Stimulated activated CD8-positive, alpha-beta memory T cell treated with anti-CD3 and anti-CD28 coated beads, Interleukin-12 subunit alpha, Interleukin-12 subunit beta, amount 100 ng/mL, for 1 hour (primary cell): ENCODE measurements at regions not wholly inside any gene's neighbourhood (a gene's known extent, or its start where the extent isn't known, plus 50 kb on each side); places are given as distances from the start of the nearest gene placed in this dataset.
"Not testable (repeated sequence)": the region's sequence is repeated elsewhere in the genome, so short reads cannot be mapped to it uniquely, and the experiment has no call there.

Experiments
- DNase-seq: peaks from one replicate; pipeline ENCODE4 v3.0.0-alpha.2; 2020; ENCODE audit warnings: low read depth

DNA sequence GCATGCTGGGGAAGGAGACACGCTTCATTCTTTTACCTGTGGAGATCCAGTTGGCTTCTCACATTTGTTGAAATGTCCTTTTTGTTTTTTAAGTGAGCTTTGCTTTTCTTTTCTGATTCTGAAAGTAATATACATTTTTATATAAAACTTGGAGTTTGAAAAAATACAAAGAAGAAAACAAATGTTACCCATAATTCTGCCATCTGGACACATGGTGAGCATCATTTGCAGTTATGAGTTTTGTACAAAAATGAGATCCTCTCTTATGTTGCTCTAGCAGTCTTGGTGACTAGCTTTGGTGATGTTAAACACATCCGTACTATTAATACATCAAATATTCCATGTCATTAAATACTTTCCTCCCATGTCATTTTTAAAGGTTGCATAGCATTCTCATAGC lies 101.1 kb upstream of the OTOS start:
- no peak for DNase-seq

DNA sequence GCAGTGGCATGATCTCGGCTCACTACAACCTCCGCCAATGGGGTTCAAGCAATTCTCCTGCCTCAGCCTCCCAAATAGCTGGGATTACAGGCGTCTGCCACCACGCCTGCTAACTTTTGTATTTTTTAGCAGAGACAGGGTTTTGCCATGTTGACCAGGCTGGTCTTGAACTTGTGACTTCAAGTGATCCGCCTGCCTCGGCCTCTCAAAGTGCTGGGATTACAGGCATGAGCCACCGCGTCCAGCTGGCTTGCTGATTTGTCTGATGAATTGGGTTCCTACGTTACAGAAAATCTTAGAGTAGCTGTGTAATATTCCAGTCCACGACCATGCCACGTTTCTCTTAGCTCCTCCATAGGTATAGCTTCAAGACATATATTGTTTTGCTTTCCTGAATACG lies 102.6 kb upstream of the OTOS start:
- DNase-seq, result not testable (repeated sequence)

DNA sequence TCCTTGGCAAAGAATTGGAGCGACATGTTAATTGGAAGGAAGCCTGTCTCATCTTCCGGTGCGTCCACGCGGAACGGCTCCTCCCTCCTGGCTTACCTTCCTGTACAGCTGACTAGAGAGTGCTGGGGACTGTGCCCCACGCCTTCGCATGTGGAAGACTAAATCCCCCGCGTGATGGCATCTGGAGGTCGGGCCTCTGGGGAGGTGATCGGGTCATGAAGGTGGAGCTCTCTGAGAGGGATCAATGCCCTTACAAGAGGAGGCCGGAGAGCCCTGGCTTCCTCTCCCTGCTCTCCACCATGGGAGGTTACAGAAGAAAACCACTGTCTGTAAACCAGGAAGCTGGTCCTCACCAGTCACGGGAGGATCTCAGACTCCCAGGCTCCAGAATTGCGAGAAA lies 104.1 kb upstream of the OTOS start:
- no peak for DNase-seq

DNA sequence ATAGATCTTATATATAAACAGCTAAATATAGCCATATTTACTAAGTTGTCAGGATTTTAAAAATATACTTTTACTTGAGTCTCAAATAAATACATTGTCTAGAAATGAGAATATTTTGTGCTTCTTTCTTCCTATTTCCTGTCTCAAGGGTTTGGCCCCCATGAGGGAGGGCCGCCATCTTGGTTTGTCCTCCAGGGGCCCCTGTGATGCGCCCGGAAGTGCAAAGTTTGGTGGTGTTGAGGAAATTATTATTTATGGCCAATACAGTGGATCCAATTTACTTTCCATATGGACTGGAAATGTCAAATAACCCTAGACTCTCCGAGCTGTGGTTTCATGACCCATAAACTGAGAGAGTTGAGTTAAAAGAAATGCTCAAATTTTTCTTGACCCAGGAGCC lies 104.7 kb upstream of the OTOS start:
- no peak for DNase-seq

DNA sequence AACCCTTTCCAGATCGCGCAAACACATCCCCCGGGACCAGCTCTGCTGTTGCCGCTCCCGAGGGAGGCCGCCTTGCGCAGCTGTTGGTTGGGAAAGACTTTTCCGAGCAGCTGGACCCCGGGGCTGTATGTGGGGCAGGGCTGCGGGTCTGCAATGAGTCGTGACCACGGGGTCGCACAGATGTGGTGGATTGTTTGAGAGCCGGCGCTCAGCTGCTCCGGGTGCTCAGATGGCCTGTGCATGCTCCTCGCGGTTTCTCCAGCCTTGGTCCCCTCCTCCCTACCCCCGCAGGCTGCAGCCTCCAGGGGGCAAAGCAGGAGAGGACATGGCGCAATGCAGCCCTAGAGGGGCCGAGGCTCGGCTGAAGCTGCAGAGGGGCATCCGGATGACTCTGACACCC lies 105.2 kb upstream of the OTOS start:
- no peak for DNase-seq

DNA sequence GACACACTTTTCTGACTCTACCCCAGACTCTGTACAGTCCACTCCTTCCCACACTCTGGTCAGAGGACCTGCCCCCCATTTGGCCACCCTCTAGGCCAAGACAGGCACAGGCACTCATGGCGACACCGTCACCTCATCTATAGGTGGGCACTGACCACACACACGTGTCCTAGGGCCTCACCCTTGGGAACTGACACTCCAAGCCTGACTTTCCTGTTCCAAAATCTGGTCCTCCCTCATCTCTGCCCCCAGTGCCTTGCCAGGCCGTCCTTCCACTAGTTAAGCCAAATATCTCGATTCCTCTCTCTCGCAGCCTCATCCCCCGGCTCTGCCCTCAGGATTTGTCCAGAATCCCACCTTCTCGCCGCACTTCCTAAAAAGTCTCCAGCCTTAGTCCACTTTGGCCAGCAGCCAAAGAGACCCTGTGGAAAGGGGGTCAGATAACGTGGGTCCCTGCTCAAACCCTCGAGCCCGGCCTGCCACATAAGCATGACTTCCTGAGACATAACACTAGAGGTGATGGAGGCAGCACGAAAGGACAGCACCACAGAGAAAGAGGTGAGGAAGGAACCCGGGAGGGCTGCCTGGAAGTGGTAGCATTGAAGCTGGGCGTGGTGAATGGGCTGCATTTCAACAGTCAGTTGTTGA lies 105.8 kb upstream of the OTOS start:
- no peak for DNase-seq

DNA sequence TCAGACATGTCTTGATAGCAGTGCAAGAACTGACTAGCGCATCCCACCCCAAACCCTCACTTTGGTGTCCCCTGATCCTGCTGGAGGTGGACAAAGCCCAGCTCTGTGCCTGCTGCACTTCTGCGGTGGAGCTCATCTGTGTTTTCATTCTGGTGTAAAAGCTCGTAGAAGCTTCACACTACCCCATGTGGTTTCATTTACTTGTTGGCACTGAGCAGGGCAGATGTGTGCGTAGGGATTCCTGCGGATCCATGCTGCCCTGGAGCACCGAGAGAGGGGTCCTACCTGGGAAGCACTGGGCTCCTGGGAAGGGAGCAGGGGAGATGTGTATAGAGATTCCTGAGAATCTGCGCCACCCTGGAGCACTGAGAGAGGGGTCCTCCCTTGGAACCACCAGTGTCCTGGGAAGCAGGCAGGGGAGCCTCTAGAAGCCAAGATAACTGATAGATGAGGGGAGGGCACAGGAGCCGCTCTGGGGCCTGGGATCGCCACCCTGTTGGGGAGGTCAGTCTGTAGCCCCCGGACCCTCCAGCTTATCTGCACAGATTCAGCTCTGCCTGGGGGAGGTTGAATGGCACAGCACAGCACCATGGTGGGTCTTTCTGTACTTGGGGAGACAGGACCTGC lies 106.9 kb upstream of the OTOS start:
- no peak for DNase-seq

DNA sequence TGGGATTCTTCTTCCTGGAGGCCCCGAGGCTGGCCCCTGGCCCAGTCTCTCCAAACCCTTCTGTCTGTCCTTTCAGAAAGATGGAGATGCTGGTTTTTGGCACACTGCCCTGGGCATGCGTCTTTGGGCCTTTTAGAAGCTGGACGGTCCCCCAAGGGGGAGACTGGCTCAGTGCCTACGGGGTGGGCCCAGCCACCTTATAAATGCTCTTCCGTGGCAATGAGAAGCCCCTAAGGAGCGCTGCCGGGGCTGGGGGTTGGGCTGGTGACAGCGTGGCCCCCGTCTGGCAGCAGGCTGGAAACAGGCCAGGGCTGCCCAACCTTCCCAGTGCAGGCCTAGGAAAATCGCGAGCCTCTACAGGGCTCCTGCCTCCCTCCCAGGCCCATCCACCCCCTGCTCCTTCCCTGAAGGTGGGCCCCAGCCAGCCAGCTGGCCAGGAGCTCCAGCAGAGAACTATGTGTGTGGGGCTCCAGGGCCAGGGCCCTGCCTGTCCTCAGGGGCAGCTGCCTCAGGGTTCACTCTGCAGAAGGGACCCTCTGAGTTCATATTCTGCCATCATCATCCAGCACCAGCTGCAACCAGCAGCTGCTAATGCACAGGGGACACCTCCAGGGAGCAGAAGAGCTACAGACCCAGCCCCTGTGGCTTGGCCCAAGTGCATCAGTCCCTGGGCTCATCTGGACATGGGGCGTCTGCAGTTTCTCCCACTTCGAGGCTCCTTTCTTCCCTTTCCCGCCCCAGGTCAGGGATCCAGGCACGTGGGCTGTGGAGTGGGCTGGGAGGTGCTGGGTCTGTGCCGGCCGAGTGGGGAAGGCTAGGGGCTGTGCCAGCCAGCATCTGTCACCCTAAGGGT lies 107.6 kb upstream of the OTOS start:
- no peak for DNase-seq

DNA sequence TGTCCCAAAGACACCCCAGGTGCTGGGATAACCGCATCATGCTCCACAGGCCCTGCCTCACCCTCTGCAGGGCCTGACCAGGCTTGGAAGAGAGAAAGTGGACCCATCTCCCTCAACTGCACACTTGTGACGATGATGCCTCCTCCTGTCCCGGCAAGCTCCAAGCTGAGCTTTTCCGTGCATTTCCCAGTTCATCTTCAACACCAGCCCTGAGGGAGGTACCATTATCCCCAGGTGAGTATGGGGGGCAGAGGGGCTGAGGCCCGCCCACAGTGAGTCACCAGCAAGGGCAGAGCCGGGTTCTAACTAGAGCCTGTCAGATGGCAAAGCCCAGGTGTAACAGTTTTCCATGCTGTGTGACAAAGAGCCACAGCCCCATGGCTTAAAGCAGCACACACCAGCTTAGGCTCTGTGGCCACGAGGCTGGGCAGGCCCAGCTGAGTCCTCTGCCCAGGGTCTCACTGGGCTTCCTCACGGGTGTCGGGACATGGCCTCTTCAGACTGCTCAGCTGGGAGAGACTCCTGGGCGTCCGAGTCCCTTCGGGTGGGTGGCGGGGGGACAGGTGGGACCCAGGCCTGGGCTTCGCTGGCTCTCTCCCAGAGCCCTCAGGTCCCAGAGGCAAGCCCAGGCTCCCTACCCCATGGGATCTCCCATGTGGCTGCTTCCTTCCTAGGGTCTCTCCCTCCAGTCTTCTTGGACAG lies 108.4 kb upstream of the OTOS start:
- DNase-seq, result no peak

DNA sequence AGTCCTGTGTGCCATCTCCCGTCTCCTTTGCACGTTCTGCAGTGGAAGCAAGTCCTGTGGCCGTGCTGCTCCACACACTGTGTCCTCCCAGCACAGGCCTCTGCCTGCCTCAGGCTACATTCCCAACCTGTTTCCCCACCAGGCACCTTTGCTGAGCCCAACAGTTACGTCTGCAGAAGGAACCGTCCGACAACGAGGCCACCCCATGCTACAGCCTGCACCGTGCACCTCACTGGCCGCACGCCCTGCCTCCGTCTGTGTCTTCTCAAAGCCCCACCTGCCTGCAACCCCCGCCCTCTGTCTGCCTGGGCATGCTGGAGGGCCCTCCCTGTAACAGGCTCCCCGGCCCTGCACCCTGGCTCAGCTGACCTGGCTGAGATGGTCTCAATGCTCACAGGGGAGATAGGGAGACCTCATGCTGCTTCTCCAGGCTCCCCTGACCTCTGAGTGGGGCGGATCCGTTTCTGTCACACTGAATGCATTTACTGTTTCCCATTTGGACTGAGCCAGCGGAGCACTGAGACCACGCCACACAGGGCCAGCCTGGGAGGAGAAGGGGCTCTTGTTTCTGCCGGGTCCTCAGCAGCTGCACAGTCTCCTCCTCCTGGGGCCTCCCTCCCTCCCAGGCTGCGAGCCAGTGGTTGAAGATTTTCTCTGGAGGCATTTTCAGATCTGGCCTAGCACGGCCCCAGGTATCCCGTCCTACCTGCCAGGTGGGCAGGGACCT lies 109.1 kb upstream of the OTOS start:
- DNase-seq, result no peak

DNA sequence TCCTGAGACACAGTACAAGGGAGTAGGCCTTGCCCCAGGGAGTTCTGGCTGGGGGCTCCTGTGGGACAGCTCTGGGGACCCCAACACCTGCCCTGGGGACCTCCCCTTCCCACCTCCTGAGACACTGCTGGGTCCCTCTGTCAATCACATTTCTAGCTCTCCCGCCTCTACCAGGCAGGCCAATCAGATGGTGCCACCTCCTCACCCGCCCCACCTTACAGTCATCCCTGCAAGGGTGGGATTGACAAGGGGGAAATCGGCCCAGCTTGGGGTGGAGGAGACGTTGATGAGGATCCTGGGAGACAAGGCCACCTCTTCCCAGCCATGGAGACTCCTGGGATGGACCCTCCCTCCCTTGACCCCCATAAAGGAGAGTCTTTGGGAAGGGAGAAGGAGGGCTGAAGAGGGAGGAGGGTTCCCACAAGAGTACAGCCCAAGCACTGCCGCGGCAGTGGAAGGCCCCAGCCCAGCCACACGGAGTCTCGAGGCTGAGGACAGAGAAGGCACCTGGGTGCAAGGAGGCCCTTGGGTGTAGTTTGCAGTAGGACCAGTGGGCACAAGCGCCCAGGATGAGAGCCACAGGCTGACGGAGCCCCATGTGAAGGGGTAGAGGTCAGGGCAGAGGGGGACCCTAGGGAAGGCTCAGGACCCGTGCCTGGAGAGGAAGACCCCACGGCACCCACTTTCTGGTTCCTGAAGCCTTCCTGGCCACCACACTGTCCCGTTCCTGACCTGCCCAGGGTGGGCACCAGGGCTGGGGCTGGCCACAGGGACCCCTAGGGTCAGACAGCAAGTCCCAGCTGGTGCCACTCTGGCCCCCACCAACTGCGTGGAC lies 109.9 kb upstream of the OTOS start:
- no peak for DNase-seq

DNA sequence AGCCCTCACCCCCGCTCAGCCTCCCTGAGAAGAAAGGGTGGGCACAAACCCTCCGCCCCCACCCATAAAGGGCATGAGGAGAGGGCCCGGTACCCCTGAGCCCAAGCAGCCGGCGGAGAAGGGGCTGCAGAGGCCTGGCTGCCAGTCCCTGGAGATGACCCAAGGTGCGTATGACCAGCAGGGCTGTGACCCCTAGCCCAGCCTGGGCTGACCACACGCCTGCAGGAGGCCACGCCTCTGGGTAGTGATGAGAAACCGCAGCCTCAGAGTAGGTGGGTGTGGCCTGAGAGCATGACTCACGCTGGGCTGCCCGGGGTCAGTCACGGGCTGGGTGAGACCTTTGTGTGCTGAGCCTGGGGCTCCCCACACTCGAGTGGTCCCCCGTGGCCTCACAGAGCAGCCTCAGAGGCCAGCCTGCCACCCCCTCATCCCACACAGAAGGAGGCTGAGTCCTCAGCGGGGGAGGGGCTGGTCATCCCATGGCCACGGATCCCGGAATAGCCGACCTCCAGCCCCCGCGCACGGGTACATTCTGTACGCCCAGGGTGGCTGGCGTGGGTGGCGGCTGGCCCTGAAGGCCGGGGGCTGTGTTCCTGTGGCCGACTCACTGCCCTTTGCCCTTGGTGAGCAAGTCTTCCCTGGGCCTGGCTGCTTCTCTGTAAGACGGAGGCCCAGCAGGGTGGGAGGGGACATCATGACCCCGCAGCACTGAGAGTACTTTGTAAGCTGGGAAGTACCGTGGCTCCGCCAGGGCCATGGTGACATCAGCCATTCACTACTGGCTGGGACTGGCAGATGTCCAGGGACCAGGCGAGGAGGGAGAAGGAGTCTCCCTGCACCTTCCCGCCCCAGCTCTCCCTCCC lies 110.8 kb upstream of the OTOS start:
- no peak for DNase-seq

DNA sequence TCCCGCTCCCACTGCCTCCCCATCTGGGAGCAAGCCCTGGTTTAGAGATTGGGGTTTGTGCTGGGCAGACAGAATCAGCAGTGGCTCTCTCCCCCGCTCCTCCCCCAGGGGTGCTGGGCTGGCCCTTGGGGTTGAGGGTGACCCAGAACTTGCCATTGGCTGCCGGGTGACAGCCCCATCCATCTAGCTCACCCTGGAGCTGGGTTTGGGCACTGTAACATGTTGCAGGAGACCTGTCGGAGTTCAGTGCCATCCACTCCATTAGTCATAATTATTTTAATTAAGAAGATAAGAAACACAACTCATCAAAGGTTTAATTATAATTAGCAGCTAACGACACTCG lies 111.4 kb upstream of the OTOS start:
- no peak for DNase-seq

DNA sequence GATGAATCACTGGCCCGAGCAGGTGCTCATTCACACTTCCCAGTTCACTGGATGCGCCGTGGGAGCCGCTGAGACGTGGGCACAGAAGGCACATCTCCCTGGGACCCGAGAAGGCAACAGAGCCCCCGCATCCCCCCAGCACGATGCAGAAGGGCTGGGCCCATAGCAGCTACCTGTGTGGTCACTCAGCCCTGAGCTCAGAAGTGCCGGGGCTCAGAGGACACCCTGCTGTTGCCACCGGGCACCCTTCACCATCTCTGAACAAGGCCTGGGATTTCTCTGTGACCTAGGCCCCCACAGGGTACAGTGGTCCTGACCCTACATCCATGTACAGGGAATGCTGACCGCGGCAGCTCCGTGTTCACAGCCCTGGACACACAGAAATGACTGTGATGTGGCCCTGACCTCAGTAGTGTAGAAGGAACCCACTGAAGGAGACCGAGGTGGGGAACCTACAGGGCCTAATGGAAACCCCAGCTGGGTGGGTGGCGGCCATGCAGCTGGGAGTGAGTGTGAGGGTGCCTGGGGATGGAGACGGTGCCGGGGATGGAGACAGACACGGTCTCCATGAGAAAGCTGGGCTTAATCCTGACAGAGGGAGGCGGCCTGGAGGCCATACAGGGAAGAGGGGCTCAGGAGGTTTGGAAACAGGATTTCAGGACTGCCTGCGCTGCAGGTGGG lies 111.9 kb upstream of the OTOS start:
- DNase-seq, result no peak

DNA sequence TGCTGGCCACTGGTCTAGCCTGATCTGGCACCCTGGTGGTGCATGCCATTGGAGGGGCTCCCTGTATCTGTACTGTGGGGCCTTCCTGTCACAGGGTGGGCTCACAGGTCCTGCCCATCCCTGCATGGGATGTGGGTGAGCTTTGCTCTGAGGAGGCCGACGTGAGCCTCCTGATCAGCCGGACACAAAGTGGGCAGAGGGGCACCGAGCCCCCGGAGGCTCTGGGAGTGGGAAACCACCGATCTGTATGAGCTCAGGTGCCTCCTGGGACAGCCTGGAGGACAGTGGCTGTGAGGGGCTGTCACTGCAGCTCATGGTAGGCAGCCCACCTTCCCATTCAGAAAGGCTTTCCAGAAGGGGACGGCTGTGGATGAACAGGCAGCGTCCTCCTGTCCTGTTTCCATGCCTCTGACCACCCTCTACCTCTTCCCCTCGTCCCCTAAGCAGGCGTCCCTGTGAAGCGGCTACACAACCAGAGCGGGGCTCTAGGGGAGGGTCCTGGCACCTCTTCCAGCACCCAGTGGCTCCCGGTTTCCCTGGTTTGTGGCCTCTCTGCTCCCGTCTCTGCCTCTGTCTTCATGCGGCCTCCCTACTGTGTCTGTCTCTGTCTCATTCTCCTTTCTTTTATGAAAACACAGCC lies 112.5 kb upstream of the OTOS start:
- no peak for DNase-seq

DNA sequence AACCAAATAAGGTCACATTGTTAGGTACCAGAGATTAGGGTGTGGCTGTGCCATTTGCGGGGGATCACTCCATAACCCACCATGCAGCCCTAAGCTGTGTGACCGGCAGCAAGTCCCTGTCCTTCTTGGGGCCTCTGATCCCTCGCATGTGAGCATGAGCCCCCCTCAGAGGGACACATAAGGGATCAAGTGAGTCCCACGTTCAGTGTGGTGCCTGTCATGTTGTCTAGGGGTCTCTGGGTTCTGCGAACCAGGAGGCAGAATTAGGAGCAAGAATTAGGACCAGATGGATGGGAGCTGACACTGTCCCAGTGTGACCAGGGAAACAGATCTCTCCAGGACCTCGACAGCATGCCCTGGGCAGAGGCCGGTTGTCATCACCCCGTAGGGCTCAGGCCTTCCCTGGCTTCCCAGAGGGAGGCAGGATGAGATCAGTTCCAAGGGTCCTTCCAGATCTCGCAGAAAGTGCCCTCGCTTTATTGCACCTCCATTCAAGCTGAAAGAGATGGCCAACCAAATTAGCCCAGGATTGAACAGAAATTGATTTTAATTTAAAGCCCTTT lies 113.2 kb upstream of the OTOS start:
- DNase-seq, result no peak

DNA sequence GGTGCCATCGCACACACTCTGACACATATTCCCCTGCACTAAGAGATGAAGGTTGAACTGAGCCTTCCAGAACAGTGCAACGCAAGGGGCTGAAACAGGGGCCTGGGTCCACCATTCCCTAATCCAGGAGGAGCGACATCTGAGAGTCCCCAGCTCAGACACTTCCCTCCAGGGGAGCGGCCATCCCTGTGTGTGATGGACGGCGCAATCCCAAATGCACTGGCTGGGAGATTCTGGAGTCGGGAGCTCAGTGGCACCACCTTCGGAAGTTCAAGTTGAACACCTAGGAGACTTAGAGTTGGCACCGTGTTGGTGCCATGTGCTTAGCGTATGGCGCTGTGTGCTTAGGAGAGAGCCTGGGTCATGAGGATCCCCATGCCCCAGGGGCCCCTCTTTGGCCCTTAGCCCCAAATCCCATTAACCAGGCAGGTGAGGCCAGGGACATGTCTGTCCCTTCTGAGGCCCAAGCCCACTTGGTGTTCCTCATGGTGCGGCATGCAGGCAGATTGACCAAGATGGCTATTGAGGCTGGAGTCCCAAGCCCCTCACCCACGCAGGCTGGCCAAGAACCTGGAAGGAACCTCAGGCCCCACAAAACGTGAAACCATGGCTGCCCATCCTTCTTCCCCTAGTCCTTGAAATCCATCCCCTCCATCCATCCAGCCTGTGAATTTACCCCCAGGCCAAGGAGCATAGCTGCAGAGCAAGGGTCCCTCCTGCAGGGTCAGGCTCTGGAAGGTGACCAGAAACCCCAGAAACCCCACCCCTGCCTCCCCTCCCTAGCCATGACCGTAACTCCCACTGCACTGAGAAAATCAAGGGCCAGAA lies 114.1 kb upstream of the OTOS start:
- no peak for DNase-seq

DNA sequence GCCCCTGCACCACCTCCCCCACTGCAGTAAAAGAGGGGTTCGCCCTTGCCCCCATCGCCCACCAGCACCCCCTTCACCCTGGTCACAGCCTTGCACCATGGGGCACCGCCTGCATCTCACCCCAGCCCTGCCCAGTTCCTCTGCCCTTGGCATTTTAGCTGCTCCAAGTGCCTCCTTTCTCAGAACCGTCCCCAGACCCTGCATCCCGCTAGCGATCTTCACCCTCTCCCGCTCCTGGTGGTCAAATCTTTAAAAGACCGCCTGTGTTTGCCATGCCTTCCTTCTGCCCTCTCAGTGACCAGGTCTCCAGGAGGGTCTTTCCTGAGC lies 114.7 kb upstream of the OTOS start:
- no peak for DNase-seq
